ENCODE measurements at regions not wholly inside any gene's neighbourhood (a gene's known extent, or its start where the extent isn't known, plus 50 kb on each side); places are given as distances from the start of the nearest gene placed in this dataset.

DNA sequence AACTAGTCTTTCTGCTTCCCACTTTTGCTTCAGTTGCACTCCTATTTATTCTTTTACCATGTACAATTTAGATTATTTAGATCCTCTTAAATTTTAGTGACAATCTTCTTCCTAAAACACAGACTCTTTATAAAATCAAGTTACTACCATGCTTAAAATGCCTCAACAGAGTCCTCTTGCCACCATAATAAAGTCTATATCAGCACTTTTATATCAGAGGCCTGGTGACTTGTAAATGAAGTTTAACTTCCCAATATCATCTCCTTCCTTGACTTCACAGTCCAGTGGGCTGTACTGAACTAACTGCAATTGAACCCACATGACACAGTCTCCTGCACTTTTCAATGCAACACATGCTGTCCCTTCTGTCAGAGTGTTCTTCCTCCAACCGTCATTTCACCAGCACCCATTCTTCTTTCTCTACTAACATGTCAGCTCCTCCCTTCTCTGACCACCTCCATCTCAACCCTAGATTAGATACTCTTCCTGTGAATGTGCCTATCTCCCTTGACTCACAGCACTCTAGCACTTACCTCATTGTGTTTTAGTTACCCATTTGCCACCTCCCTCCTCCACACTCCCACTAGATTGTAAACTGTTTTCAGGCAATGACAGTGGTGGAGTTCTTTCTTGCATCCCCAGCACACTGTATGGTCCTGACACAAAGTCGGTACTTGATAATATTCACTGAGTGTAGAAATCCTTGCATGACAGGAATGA is 414.9 kb downstream of the SATB2 start:
- no peaks in the 10 kb centered on the region for H3K27me3 ChIP-seq (ENCODE audit: control insufficient read depth in 2 of 2, insufficient read depth in 2 of 2, low read length in 2 of 2)
- in situ Hi-C loops (cut with MboI): no loop called here
- H3K27ac ChIP-seq (ENCODE audit: extremely low read depth, low read depth, low read length): no peak overlapping the region
- no peak overlapping the region for H3K9ac ChIP-seq (ENCODE audit: insufficient read depth in 1 of 2, low read depth in 2 of 2, low read length in 2 of 2)
- FAIRE-seq: no peak
- H2AFZ ChIP-seq (ENCODE audit: low read depth, low read length): no peak overlapping the region
- ATAC-seq: no peak
- H3K4me1 ChIP-seq (replicated peaks in 1 of 2; ENCODE audit: control insufficient read depth in 2 of 2, insufficient read depth in 2 of 2, low read length in 2 of 2): no peaks in the 10 kb centered on the region
- POLR2A ChIA-PET: no interaction called here
- no peak overlapping the region for H3K4me3 ChIP-seq
- no peaks in the 10 kb centered on the region for H3K9me3 ChIP-seq (replicated peaks; ENCODE audit: control insufficient read depth, insufficient read depth, low read depth, low read length)
- no TSS peak for BruUV-seq (replicated peaks)
- H3K4me2 ChIP-seq (ENCODE audit: insufficient read depth, low read length): no peak overlapping the region
- no peak for DNase-seq (ENCODE audit: extremely low read depth in 1 of 4, low spot score in 3 of 4)
- TF ChIP-seq, protein P1, sequence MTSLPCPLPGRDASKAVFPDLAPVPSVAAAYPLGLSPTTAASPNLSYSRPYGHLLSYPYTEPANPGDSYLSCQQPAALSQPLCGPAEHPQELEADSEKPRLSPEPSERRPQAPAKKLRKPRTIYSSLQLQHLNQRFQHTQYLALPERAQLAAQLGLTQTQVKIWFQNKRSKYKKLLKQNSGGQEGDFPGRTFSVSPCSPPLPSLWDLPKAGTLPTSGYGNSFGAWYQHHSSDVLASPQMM (CRISPR knock-in tag; IDR thresholded peaks at IDR 0.05): no peak
- TF ChIP-seq, protein P2, sequence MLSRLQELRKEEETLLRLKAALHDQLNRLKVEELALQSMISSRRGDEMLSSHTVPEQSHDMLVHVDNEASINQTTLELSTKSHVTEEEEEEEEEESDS (CRISPR knock-in tag; IDR thresholded peaks at IDR 0.05): no peak
- no peak for TF ChIP-seq KHSRP (IDR thresholded peaks at IDR 0.05)
- TF ChIP-seq ZNF212 (CRISPR knock-in tag; IDR thresholded peaks at IDR 0.05): no peak
- no peak for TF ChIP-seq SMC3 (conservative IDR thresholded peaks at IDR 0.05; ENCODE audit: insufficient read depth, low read depth, low read length)
- TF ChIP-seq, protein P3, sequence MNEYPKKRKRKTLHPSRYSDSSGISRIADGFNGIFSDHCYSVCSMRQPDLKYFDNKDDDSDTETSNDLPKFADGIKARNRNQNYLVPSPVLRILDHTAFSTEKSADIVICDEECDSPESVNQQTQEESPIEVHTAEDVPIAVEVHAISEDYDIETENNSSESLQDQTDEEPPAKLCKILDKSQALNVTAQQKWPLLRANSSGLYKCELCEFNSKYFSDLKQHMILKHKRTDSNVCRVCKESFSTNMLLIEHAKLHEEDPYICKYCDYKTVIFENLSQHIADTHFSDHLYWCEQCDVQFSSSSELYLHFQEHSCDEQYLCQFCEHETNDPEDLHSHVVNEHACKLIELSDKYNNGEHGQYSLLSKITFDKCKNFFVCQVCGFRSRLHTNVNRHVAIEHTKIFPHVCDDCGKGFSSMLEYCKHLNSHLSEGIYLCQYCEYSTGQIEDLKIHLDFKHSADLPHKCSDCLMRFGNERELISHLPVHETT (CRISPR knock-in tag; conservative IDR thresholded peaks at IDR 0.05 in 1 of 2, IDR thresholded peaks at IDR 0.05 in 1 of 2): no peak
- TF ChIP-seq TFAM (CRISPR knock-in tag; conservative IDR thresholded peaks at IDR 0.05): no peak
- no peak for TF ChIP-seq HNRNPK (IDR thresholded peaks at IDR 0.05; ENCODE audit: low read depth, low read length, poor library complexity, severe bottlenecking)
- no peak for TF ChIP-seq CBX1 (IDR thresholded peaks at IDR 0.05; ENCODE audit: low read depth)
- CTCF ChIA-PET (ENCODE audit: low intra/inter-chr PET ratio): no interaction called here
- WGBS (ENCODE audit: insufficient coverage, low coverage, missing lambda C conversion rate): 0% methylated on average over 2 of the region's 2 CpGs
- no peaks in the 10 kb centered on the region for H3K79me2 ChIP-seq (ENCODE audit: control insufficient read depth, insufficient read depth, low read length)
- H3K36me3 ChIP-seq (ENCODE audit: control insufficient read depth, insufficient read depth, low read length): no peaks in the 10 kb centered on the region
- no peaks in the 10 kb centered on the region for H4K20me1 ChIP-seq (replicated peaks; ENCODE audit: control insufficient read depth, insufficient read depth, low read length)
- intact Hi-C loops (cut with micrococcal nuclease): no loop called here
- H3K9me1 ChIP-seq (ENCODE audit: control insufficient read depth, insufficient read depth, low read length): no peaks in the 10 kb centered on the region
